ENCODE measurements at regions not wholly inside any gene's neighbourhood (a gene's known extent, or its start where the extent isn't known, plus 50 kb on each side); places are given as distances from the start of the nearest gene placed in this dataset.

DNA sequence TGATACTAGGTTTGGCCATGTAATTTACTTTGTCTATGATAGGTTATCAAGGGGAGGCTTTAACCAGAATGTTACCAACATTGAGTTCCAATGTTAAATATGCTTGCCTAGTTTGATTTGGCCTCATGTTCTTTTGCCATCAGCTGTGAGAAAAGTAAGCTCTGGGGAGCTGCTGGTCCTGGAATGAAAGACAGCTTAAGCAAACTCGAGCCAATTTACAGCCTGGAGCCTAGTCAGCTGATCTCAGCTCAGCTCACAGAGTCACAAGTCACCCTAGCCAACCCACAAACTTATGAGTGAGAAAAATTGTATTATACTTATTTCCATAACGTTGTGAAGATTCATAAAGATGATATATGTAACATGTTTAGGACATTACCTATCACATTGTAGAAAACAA is 426.7 kb downstream of the RWDD3 start:
- intact Hi-C loops (cut with micrococcal nuclease; ENCODE audit: unreplicated experiment) (no loop called here), in situ Hi-C loops (cut with HindIII; ENCODE audit: extremely low pct_ligation_motif_present, low pct_unique_long_range_greater_than_20kb) (no loop called here)
- 0% methylated on average over 2 of the region's 2 CpGs for WGBS (ENCODE audit: low lambda C conversion rate)
- DNase-seq (ENCODE audit: low spot score) = no peak
- Histone ChIP-seq H2AFZ (ENCODE audit: low read length) (no peak overlapping the region), H3K4me2 (ENCODE audit: low read depth, low read length) (no peak overlapping the region), H4K20me1 (ENCODE audit: insufficient read depth, low read length) (no peaks in the 10 kb centered on the region), H3K9ac (ENCODE audit: insufficient read depth, low read depth, low read length) (no peak overlapping the region), H3K27ac (ENCODE audit: extremely low read length, insufficient read depth, low read length) (no peak overlapping the region), H3K79me2 (ENCODE audit: insufficient read depth, low read length) (no peaks in the 10 kb centered on the region), H3K9me3 (ENCODE audit: low read length) (no peaks in the 10 kb centered on the region; the same call in 1 of the 2 replicates), H3K4me1 (ENCODE audit: insufficient read depth, low read length) (no peaks in the 10 kb centered on the region), H3K27me3 (ENCODE audit: control insufficient read depth in 1 of 2, insufficient read depth in 2 of 2, low read length in 2 of 2) (no peaks in the 10 kb centered on the region), H3K36me3 (replicated peaks in 1 of 2; ENCODE audit: control insufficient read depth in 1 of 2, insufficient read depth in 2 of 2, low read length in 2 of 2) (no peaks in the 10 kb centered on the region), H3K4me3 (replicated peaks in 1 of 3; ENCODE audit: insufficient read depth in 1 of 3, low read depth in 2 of 3, low read length in 3 of 3) (no peak overlapping the region)
- no TSS peak for BruUV-seq (replicated peaks)
- ATAC-seq = no peak
- POLR2A ChIA-PET = no interaction called here
- no peak for FAIRE-seq
- CTCF ChIA-PET (ENCODE audit: low intra/inter-chr PET ratio, low total read pairs) = no interaction called here
- TF ChIP-seq PAXIP1 (CRISPR knock-in tag; conservative IDR thresholded peaks at IDR 0.05) (no peak), BCLAF1 (IDR thresholded peaks at IDR 0.05) (no peak)
